ENCODE measurements at regions not wholly inside any gene's neighbourhood (a gene's known extent, or its start where the extent isn't known, plus 50 kb on each side); places are given as distances from the start of the nearest gene placed in this dataset.

GRCh38 chr16:87067836-87068761 is 249.1 kb downstream of the C16orf95 start:
- ATAC-seq, result no peak
- Histone ChIP-seq H3K4me1 (no peaks in the 10 kb centered on the region), H3K4me3 (no peak overlapping the region), H3K36me3 (no peaks in the 10 kb centered on the region), H3K27me3 (peaks cover 48% of the 10 kb centered on the region), H3K9me3 (no peaks in the 10 kb centered on the region), H3K27ac (no peak overlapping the region)
- no peak for DNase-seq
- intact Hi-C loops (cut with DNase I), result loop anchor here (10.0 kb wide), 1 partner anchor 503 kb away; the partner anchor contains the start of gene FOXC2
- no peak for TF ChIP-seq CTCF (IDR thresholded peaks at IDR 0.05)

- Histone ChIP-seq H3K27ac (no peak overlapping the region), H3K4me3 (no peak overlapping the region), H3K4me1 (no peaks in the 10 kb centered on the region), H3K36me3 (no peaks in the 10 kb centered on the region), H3K27me3 (peaks cover 48% of the 10 kb centered on the region), H3K9me3 (no peaks in the 10 kb centered on the region)
- intact Hi-C loops (cut with DNase I), result loop anchor here (10.0 kb wide), 1 partner anchor 504 kb away; the partner anchor contains the start of gene FOXC2
- no peak for TF ChIP-seq CTCF (IDR thresholded peaks at IDR 0.05)
- DNase-seq (no peak), ATAC-seq (no peak)
Measured at GRCh38 chr16:87068762-87069150, 248.4 kb downstream of the C16orf95 start.

GRCh38 chr16:87070657-87071056 is 246.5 kb downstream of the C16orf95 start:
- Histone ChIP-seq H3K9me3 (no peaks in the 10 kb centered on the region), H3K27ac (no peak overlapping the region), H3K27me3 (peaks cover 35% of the 10 kb centered on the region), H3K36me3 (no peaks in the 10 kb centered on the region), H3K4me1 (no peaks in the 10 kb centered on the region), H3K4me3 (no peak overlapping the region)
- ATAC-seq (no peak), DNase-seq (no peak)
- no peak for TF ChIP-seq CTCF (IDR thresholded peaks at IDR 0.05)
- intact Hi-C loops (cut with DNase I), result no loop called here

- Histone ChIP-seq H3K4me3 (no peak overlapping the region), H3K4me1 (no peaks in the 10 kb centered on the region), H3K9me3 (no peaks in the 10 kb centered on the region), H3K27me3 (peaks cover 23% of the 10 kb centered on the region), H3K27ac (no peak overlapping the region), H3K36me3 (no peaks in the 10 kb centered on the region)
- DNase-seq, result no peak
- intact Hi-C loops (cut with DNase I), result no loop called here
- TF ChIP-seq CTCF (IDR thresholded peaks at IDR 0.05), result no peak
- ATAC-seq, result no peak
Measured at GRCh38 chr16:87072101-87072500, 245.1 kb downstream of the C16orf95 start.

GRCh38 chr16:87074641-87075318 is 242.4 kb downstream of the C16orf95 start:
- intact Hi-C loops (cut with DNase I), result no loop called here
- H3K9me3 ChIP-seq, result no peaks in the 10 kb centered on the region
- no peaks in the 10 kb centered on the region for H3K4me1 ChIP-seq
- no peak for ATAC-seq
- no peak for DNase-seq
- H3K27ac ChIP-seq, result no peak overlapping the region
- no peaks in the 10 kb centered on the region for H3K36me3 ChIP-seq
- no peak overlapping the region for H3K4me3 ChIP-seq
- peaks cover 11% of the 10 kb centered on the region for H3K27me3 ChIP-seq
- TF ChIP-seq CTCF (IDR thresholded peaks at IDR 0.05), result no peak

Data from upper lobe of right lung (tissue), 1 donor.